Superior temporal gyrus (tissue), 1 donor: ENCODE measurements at regions not wholly inside any gene's neighbourhood (a gene's known extent, or its start where the extent isn't known, plus 50 kb on each side); places are given as distances from the start of the nearest gene placed in this dataset.
A peak's percentile ranks its signal among the peaks of the same experiment; 100 is the strongest.

Experiments
- DNase-seq: peaks from one replicate; pipeline ENCODE4 v3.0.0-alpha.2; 2016; ENCODE audit errors: extremely low spot score

GRCh38 chr10:132467464-132468149 lies 70.0 kb upstream of the INPP5A start:
- no peak for DNase-seq

- DNase-seq: no peak
Observed at GRCh38 chr10:132468216-132468615, 69.4 kb upstream of the INPP5A start.

- DNase-seq: no peak
Observed at GRCh38 chr10:132468651-132469050, 68.9 kb upstream of the INPP5A start.

- DNase-seq: no peak
Observed at GRCh38 chr10:132469197-132469884, 68.2 kb upstream of the INPP5A start.

- no peak for DNase-seq
Observed at GRCh38 chr10:132470410-132471124, 67.0 kb upstream of the INPP5A start.

- no peak for DNase-seq
Observed at GRCh38 chr10:132471125-132471451, 66.5 kb upstream of the INPP5A start.

GRCh38 chr10:132471484-132471883 lies 66.1 kb upstream of the INPP5A start:
- DNase-seq: no peak

GRCh38 chr10:132475086-132475485 lies 62.5 kb upstream of the INPP5A start:
- no peak for DNase-seq

GRCh38 chr10:132476146-132477065 lies 61.2 kb upstream of the INPP5A start:
- no peak for DNase-seq

GRCh38 chr10:132477066-132477397 lies 60.6 kb upstream of the INPP5A start:
- no peak for DNase-seq

- no peak for DNase-seq
Observed at GRCh38 chr10:132477398-132478340, 59.9 kb upstream of the INPP5A start.

- no peak for DNase-seq
Observed at GRCh38 chr10:132478341-132479023, 59.1 kb upstream of the INPP5A start.

GRCh38 chr10:132479024-132479602 lies 58.5 kb upstream of the INPP5A start:
- no peak for DNase-seq

- no peak for DNase-seq
Observed at GRCh38 chr10:132479603-132480221, 57.9 kb upstream of the INPP5A start.

- no peak for DNase-seq
Observed at GRCh38 chr10:132480356-132480755, 57.2 kb upstream of the INPP5A start.

GRCh38 chr10:132481690-132482089 lies 55.9 kb upstream of the INPP5A start:
- DNase-seq: no peak

GRCh38 chr10:132482090-132482800 lies 55.3 kb upstream of the INPP5A start:
- peak; percentile 53 for DNase-seq

- DNase-seq: no peak
Observed at GRCh38 chr10:132483394-132483793, 54.2 kb upstream of the INPP5A start.

GRCh38 chr10:132484922-132485321 lies 52.7 kb upstream of the INPP5A start:
- no peak for DNase-seq
